Stimulated activated CD4-positive, alpha-beta T cell treated with anti-CD3 and anti-CD28 coated beads, Interleukin-15, amount 100 ng/mL, for 1 hour (primary cell): ENCODE measurements at regions not wholly inside any gene's neighbourhood (a gene's known extent, or its start where the extent isn't known, plus 50 kb on each side); places are given as distances from the start of the nearest gene placed in this dataset.
"Not testable (repeated sequence)": the region's sequence is repeated elsewhere in the genome, so short reads cannot be mapped to it uniquely, and the experiment has no call there.

Experiments used
- DNase-seq, 2 donors: peaks; one replicate each; pipeline ENCODE4 v3.0.0-alpha.2; 2020; ENCODE audit warnings: low read depth in 1 of 2, low spot score in 1 of 2

DNA sequence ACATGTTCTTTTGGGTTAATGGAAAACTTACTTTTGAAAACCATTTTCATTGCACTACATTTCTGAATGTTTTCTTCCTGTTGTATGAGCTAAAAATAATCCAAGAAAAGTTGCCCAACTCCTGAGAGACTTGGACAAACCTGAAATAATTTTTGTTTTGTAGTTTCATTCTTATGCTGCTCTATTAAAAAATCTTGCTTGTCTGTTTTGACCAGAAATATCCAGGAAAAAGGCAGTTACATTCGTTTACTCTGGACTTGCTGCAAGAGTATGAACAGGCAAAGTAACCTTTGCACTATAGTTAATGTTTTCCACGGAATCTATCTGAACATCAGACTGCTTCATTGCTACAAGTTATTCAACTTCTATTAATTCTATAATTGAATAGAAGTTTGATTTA, 200.1 kb upstream of the DAB2 start:
- no peak for DNase-seq

DNA sequence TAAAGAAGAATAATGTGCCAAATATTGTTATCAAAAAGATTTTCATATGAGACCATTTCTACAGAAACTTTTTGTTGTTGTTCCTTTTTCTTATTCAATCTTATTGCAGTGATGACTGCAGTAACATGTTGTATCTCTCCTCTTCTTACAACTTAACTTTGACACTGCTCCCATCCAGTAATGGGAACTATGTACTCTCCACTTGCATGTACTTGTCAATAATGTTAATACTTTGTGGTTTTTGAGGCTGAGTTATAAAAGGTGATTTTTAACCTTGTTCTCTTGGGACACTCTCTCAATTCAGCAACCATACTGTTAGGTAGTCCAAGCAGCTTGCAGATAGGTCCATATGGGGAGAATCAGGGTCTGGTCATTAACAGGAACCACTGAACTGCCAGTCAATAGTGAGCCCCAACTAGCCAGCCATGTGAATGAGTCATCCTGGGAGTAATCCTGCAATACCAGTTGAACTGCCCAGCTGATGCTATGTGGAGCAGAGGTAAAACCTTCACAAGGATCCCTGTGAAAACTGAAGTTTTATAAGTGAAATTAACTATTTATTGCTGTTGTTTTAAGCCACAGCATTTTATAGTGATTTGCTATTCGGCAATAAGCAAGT, 199.6 kb upstream of the DAB2 start:
- DNase-seq = no peak

DNA sequence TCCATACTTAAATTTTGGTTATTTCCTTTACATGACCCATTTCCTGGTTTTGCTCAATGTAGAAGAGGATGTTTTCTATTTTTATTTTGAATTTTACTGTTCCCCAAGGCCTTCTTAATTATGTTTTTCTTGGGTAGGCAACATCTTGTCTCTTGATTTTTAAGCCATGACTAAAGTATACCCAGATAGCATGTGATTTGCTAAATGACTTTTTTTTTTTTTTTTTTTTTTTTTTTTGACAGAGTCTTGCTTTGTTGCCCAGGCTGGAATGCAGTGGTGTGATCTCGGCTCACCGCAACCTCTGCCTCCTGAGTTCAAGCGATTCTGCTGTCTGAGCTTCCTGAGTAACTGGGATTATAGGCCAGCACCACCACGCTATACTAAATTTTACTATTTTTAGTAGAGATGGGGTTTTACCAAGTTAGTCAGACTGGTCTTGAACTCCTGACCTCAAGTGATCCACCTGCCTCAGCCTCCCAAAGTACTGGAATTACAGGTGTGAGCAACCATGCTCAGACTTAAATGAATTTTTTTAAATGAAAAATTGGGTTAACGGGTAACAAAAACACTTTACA, 198.6 kb upstream of the DAB2 start:
- DNase-seq = no peak

DNA sequence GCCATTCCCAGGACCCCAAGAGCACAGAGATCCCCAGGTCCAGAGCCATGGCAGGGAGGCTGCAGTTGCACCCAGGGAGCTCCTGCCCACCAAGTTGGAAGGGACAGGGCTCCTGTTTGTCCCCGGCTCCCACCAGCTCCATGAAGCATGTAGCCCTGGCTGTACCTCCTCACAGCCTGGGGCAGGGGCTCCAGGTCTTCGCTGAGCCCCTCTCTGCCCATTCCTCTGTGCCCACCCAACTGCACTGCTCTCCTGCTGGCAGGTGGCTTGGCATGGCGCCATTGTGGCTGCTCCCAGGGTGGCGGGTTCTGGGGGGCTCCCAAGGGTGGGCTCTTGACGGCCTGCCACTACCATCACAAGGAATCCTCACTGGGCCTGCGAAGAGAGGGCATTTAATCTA, 197.5 kb upstream of the DAB2 start:
- no peak for DNase-seq

DNA sequence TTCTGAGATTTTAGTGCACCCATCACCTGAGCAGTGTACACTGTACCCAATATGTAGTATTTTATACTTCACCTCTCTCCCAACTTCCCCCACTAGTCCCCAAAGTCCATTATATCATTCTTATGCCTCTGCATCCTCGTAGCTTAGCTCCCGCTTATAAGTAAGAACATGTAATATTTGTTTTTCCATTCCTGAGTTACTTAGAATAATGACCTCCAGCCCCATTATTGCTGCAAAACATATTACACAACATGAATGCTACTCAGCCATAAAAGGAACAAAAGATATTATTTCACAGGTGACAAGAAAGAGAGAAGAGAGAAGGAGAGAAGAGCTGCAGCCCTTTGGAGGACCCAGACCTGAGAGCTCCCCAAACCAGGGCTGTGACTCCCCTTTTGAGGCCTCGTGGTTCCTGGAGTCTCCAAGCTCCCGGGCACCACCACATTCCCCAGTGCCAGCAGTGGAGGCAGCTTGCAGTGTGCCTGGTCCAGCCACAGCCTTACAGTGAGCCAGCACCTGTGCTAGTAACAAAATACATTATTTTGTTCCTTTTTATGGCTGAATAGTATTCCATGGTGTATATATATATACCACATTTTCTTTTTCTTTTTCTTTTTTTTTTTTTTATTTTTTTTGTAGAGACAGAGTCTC, 194.5 kb upstream of the DAB2 start:
- DNase-seq = no peak

DNA sequence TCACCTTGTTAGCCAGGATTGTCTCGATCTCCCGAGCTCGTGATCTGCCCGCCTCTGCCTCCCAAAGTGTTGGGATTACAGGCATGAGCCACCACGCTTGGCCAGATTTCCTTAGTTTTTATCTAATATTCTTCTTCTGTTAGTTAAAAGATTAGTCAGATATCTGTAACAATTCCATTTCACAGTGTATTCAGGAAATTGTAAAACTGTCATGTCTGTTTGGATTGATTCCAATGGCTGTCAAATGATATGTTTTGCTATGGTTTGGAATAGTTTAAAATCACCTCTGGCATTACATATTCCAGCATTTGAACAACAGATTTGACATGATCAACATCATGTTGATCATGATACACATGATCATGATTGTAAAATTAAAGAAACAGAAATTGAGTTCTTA, 193.6 kb upstream of the DAB2 start:
- no peak for DNase-seq

DNA sequence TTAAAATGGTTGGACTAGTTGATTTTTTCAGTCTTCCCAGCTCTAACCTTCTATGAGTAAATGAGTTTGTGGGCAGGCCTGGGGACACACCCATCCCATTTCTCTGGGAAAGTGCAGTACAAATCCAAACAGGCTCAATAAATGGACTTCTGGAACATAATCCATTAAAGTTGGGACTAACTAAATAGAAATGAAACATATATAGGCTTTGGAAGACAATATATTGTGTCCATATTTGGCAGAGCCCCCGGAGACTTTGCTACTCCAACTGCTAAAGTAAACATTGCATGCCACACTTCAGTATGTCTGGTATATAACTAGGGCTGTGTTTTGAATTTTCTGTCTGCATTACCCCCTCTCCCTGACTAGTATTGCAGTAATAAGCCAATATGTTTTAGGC, 191.4 kb upstream of the DAB2 start:
- no peak for DNase-seq

DNA sequence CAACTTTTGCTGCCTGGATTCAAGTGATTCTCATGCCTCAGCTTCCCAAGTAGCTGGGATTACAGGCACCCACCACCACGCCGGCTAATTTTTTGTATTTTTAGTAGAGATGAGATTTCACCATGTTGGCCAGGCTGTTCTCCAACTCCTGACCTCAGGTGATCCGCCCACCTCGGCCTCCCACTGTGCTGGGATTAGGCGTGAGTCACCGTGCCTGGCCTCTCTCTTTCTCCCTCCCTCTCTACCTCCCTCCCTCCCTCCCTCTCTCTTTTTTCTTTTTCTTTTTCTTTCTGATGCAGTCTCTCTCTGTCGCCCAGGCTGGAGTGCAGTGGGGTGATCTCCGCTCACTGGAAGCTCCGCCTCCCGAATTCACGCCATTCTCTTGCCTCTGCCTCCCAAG, 186.3 kb upstream of the DAB2 start:
- DNase-seq = not testable (repeated sequence)

DNA sequence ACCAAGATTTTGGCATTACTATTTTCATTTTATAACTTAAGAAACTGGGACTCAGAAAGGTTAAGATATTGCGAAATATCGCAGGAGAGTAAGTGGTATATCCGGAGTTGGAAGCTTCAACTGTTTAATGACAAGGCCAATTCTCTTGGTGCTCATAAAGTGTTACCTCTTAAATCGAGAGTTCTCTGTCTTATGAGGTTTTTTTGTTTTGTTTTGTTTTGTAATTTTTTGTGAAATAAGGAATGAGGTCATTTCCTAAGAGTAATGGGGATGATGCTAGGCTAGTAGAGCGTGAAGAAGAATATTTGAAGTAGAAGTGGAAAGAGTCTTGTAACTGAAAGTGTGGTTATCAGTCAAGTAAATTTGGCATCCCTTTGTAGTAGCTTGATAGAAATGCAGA, 183.2 kb upstream of the DAB2 start:
- DNase-seq = no peak

DNA sequence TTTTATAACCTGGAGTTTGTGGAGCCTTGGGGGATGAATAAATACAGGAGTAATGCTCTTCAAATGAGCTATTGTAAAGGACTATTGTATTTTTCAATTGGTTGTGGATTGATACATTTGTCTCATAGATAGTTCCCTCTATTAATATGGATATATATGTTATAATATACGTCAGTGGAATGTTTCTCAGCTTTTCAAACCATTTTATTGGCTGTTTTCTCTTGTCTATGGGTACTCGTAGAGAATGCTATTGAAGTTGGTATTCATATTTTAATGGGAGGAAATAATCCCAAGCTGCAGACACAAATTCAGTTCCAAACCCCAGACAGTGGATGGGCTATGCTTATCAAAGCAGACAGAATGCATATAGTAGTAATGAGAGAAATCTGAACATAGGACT, 181.8 kb upstream of the DAB2 start:
- no peak for DNase-seq

DNA sequence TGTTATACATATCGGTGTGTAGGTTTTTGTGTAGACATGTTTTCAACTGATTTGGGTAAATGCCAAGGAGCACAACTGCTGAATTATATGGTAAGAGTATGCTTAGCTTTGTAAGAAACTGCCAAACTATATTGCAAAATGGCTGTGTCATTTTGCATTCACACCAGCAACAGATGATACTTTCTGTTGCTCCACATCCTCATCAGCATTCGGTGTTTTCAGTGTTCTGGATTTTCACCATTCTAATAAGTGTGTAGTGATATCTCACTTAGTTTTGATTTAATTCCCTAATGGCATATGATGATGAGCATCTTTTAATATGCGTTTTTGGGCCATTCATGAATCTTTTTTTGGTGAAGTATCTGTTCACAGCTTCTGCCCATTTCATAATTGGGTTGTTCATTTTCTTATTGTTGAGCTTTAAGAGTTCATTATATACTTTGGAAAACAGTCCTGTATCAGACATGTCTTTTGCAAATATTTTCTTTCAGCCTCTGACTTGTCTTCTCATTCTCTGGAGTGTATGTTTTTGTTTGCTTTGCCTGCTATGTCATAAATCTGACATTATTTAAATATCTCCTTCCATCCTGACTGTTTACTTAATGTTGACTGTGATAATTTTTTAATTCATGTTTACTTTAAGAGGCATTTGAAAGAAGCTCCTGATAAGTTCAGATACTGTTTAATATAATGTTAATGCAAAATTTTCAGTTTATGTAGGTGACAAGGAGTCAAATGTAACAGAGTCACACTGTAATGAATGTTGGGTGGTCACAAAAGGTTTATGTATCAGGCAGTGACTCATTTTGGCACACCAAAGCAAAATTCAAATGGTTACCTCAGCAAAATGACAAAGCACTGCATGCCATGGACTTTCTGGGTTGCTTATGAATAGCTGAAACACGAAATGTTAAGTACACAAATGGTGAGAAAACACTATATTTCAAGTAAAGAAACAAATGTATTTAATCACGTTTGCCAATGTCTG, 181.1 kb upstream of the DAB2 start:
- DNase-seq = no peak

DNA sequence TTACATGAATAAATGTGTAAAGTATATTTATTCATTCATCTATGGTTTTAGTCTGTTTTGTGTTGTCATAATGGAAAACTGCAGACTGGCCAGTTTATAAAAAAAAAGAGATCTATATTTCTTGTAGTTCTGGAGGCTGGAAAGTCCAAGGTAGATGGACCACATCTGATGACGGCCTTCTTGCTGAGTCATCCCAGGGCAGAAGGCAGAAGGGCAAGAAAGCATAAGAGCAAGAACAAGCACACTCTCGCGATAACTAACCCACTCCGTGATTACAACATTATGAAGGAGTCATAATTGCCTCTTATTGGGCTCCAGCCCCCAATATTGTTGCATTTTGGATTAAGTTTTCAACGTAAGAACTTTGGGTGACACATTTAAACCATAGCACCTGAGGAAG, 180.4 kb upstream of the DAB2 start:
- no peak for DNase-seq

DNA sequence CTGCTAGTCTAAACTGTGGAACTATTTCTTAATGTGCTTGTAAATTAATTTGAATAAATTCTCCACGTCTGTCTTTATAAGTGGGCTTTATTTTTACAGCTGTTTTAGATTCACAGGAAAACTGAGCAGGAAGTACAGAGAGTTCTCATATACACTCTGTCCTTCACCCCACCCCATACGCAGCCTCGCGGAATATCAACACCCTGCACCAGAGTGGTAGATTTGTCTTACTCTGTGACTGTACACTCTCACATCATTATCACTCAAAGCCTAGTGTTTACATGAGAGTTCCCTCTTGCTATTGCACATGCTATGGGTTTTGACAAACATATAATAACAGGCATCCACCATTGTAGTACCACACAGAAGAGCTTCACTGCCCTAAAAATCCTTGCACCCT, 179.7 kb upstream of the DAB2 start:
- no peak for DNase-seq

DNA sequence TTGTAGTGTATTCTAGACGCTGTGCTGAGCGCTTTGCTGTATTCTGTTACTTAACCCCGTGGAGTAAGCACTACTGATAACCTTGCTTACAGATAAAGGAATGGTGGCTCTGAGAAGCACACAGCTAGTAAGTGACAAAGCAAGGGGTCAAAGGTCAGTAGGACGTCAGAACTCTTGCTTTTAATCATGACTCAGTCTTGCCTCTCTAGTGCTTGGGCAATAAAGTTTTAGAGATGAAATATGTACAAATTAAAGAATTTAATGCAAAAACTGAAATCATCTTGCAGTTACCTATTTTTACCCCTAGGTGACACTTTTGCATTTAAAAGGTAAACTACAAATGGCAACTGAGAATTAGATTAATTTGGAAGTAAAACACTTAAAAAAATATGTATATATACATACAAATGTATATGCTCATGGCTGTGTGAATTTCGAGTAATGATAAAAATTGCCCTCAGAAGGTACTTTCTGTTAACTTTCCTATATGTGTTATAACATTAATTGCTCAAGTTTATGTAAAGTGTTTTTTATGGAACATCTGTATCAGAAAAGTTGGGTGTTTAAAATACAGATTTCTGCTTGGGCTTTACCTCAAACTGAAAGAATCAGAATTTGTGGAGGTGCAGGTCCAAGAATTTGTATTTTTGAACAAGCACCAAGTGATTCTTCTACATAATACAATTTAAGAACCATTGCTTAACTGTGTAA, 175.1 kb upstream of the DAB2 start:
- DNase-seq = no peak

DNA sequence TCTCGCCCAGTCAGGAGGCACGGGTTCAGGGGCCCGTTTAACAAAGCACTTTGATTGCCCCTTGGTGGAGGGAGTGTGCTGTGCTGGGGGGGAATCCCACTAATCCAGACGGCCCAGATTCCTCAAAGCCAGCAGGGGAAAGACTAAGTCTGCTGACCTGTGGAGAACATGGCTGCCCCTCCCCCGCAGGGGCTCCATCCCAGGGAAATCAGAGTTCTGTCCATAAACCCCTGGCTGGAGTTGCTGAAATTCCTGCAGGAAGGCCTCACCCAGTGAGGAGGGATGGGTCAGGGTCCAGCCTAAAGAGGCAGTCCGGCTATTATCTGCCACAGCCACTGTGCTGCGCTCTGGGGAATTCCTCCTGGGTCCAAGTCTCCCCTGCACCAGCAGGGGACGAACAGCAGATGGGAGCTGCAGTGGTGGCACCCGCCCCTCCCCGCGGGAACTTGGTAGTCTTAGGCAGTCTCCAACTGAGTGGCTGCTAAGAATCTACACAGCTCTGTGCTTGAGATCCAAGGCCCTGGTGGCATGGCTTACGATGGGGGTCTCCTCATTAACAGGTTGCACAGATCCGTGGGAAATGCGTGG, 174.0 kb upstream of the DAB2 start:
- DNase-seq = no peak

DNA sequence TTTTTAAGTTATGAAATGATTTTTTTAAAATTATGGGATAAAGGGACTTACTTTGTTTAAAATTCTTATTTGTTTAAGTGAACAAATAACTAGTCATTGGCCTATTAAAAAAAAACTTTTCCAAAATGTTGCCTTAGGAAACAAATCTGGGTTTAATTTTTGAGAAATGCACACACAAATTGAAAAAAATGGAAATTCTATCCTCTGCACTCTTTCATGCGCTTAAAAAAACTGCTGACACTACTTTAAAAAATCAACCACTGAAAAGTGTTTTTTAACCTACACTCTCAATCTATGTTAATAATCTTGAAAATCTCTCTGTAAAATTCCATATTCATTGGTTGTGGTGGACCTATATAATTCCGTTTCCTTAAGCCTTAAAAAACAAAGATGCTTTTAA, 163.4 kb upstream of the DAB2 start:
- DNase-seq = no peak

DNA sequence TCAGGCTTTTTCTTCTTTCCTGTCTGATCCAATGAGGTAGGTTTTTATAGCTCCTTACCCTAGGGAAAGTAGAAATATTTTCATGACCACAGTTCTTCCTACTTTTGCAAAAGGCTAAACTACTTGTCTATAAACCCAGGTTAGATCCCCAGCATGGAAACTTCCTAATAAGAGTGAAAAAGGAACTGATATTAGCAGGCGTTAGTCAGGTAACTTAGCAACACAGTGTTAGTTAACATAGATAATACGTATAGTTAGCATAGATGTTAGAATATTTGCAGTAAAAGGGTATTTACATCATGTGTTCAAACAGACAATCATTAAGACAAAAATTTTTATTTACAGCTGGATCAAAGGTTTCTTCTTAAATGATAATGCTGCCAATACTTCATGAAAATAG, 162.9 kb upstream of the DAB2 start:
- DNase-seq = no peak

DNA sequence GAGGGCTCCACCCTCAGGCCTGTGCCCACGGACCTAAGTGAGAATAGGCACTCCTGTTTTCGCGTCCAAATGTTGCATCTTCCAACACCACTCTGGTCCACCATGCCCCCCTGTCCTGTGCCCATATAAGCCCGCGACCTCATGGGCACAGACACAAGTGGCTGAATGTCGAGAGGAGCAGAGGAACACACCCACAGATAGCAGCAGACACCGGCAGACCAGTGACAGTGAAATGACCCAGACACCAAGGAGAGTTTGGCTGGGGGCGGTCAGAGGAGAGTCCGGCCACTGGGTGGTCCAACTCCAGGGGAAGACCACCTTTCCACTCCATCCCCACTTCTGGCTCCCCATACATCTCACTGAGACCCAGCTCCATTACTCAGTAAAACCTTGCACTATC, 161.4 kb upstream of the DAB2 start:
- DNase-seq = no peak

DNA sequence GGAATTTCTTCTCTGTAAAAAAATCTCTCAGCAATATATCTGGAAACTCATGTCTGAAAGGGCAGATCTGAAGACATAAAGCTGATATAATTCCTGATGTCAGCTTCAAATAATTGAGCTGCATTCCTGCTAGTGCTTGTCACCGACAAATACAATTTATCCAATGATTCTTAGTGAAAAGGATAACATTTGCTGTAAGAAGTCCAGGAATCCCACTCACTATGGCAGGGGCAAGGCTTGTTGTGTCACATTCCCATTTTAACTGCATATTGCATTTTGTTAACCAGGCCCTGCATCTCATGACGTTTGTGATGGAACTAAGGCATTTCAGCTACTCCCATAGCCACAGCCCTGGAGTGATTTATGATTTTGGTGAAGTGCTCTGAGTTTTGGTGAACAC, 160.1 kb upstream of the DAB2 start:
- DNase-seq = no peak

DNA sequence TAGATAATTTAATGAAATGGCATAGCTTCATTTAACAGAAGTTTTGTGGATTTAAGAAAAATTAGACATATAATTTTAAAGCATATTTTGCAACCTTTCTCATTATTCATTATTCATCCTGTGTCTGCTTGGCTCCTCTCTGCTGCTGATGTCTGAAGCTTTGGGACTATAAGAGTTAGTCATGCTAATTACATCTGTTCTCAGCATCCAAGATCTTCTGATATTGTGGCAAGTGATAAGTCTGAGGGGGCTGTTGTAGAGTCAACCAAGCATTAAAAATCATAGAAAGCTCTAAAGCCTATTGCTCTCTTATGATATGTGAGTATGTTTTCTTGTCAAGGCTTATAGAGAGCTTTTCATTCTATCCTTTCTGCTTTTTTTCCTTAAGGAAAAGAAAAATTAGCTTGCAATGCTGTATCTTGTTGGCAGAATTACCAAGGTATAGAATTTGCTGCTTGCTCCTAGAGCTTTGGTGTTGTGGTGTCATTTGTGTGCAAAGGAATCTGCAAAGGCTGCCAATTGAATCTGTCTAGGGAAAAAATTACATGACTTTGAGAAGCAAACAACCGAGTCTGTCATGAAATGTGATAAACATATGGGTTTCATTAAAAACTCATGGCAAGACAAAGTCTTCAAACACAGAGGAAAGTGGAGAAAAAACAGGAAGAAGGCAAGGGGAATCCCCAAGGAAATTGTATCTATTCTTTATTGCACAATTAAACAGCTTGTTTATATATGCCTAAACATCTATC, 156.1 kb upstream of the DAB2 start:
- no peak for DNase-seq
